Liver (tissue), 7 donors: ENCODE measurements at regions not wholly inside any gene's neighbourhood (a gene's known extent, or its start where the extent isn't known, plus 50 kb on each side); places are given as distances from the start of the nearest gene placed in this dataset.

Experiments
- DNase-seq: peaks from one replicate; pipeline ENCODE4 v3.0.0-alpha.2; 2017; ENCODE audit warnings: low spot score
- H3K27ac ChIP-seq, 2 donors: one replicate each; pipeline ENCODE4 v1.7.0; 2013; ENCODE audit warnings: inconsistent platforms in 2 of 2, low read length in 2 of 2, control low read depth in 1 of 2, low read depth in 1 of 2, mild to moderate bottlenecking in 1 of 2
- H3K27me3 ChIP-seq, 4 donors: one replicate each; pipeline versions ENCODE4 v1.6.1 to v1.7.0; 2013; ENCODE audit warnings: low read length in 3 of 4, inconsistent platforms in 1 of 4, mild to moderate bottlenecking in 1 of 4, moderate library complexity in 1 of 4; ENCODE audit not compliant: control insufficient read depth in 4 of 4, insufficient read depth in 4 of 4
- H3K36me3 ChIP-seq, 4 donors: one replicate each; pipeline versions ENCODE4 v1.6.1 to v1.7.0; 2013; ENCODE audit warnings: low read length in 3 of 4, mild to moderate bottlenecking in 3 of 4, low read depth in 1 of 4, moderate library complexity in 1 of 4; ENCODE audit not compliant: control insufficient read depth in 4 of 4, insufficient read depth in 3 of 4
- H3K4me1 ChIP-seq, 4 donors: one replicate each; pipeline versions ENCODE4 v1.6.1 to v1.7.0; 2013; ENCODE audit warnings: low read length in 3 of 4, mild to moderate bottlenecking in 3 of 4, moderate library complexity in 1 of 4; ENCODE audit not compliant: control insufficient read depth in 4 of 4, insufficient read depth in 4 of 4
- H3K4me3 ChIP-seq, 3 donors: one replicate each; pipeline versions ENCODE4 v1.6.1 to v1.7.0; 2013; ENCODE audit warnings: low read length in 3 of 3, control low read depth in 1 of 3, low read depth in 1 of 3, mild to moderate bottlenecking in 1 of 3
- H3K9ac ChIP-seq, 2 donors: one replicate each; pipeline ENCODE4 v1.7.0; 2013; ENCODE audit warnings: low read length in 2 of 2, mild to moderate bottlenecking in 2 of 2, moderate library complexity in 2 of 2, control low read depth in 1 of 2, low read depth in 1 of 2
- H3K9me3 ChIP-seq, 4 donors: one replicate each; pipeline versions ENCODE4 v1.6.1 to v1.7.0; 2013; ENCODE audit warnings: low read length in 3 of 4; ENCODE audit not compliant: control insufficient read depth in 4 of 4
- ATF3 ChIP-seq: IDR thresholded peaks from 2 replicates; pipeline ENCODE4 v1.6.1; 2016; ENCODE audit warnings: antibody characterized with exemption
- EGR1 ChIP-seq, 2 donors: IDR thresholded peaks; 2 replicates each; pipeline ENCODE4 v1.6.1; 2016 to 2018; ENCODE audit warnings: antibody characterized with exemption in 2 of 2, low read depth in 2 of 2
- FOXA1 ChIP-seq: IDR thresholded peaks from 2 replicates; pipeline ENCODE4 v1.6.1; 2016; ENCODE audit warnings: antibody characterized with exemption
- FOXA2 ChIP-seq: IDR thresholded peaks from 2 replicates; pipeline ENCODE4 v1.6.1; 2016; ENCODE audit warnings: antibody characterized with exemption
- GABPA ChIP-seq, 2 donors: IDR thresholded peaks in 1 of 2; conservative IDR thresholded peaks in 1 of 2; 2 replicates each; pipeline ENCODE4 v1.6.1; 2016; ENCODE audit warnings: antibody characterized with exemption in 2 of 2, mild to moderate bottlenecking in 1 of 2, moderate library complexity in 1 of 2
- HNF4G ChIP-seq: IDR thresholded peaks from 2 replicates; pipeline ENCODE4 v1.6.1; 2016; ENCODE audit warnings: antibody characterized with exemption
- MAX ChIP-seq: IDR thresholded peaks from 2 replicates; pipeline ENCODE4 v1.6.1; 2016; ENCODE audit warnings: antibody characterized with exemption
- NR2F2 ChIP-seq: IDR thresholded peaks from 2 replicates; pipeline ENCODE4 v1.6.1; 2016; ENCODE audit warnings: antibody characterized with exemption
- RAD21 ChIP-seq, 2 donors: IDR thresholded peaks; 2 replicates each; pipeline ENCODE4 v1.6.1; 2016; ENCODE audit warnings: antibody characterized with exemption in 2 of 2, mild to moderate bottlenecking in 2 of 2
- REST ChIP-seq: IDR thresholded peaks from 2 replicates; pipeline ENCODE4 v1.6.1; 2016; ENCODE audit warnings: antibody characterized with exemption, mild to moderate bottlenecking
- RXRA ChIP-seq, 2 donors: IDR thresholded peaks; 2 replicates each; pipeline ENCODE4 v1.6.1; 2017 to 2018; ENCODE audit warnings: antibody characterized with exemption in 2 of 2, mild to moderate bottlenecking in 1 of 2
- TAF1 ChIP-seq: conservative IDR thresholded peaks from 2 replicates; pipeline ENCODE4 v1.6.1; 2016; ENCODE audit warnings: antibody characterized with exemption, mild to moderate bottlenecking
- YY1 ChIP-seq: IDR thresholded peaks from 2 replicates; pipeline ENCODE4 v1.6.1; 2016; ENCODE audit warnings: antibody characterized with exemption, mild to moderate bottlenecking
- ZBTB33 ChIP-seq: IDR thresholded peaks from 2 replicates; pipeline ENCODE4 v1.6.1; 2016; ENCODE audit warnings: antibody characterized with exemption
- WGBS: extraction: QIAGEN DNeasy Blood & Tissue Kit; methylation state at CpG from one replicate; pipeline ENCODE4 v1.1.7; 2013; 5-methylcytosine and 5-hydroxymethylcytosine counted together
- donor health status: healthy.
- donor health status: healthy.
- donor health status: healthy.
- donor health status: healthy.

GRCh38 chr18:51762373-51762772 lies 564.9 kb upstream of the MEX3C start:
- H3K9me3 ChIP-seq = no peaks in the 10 kb centered on the region
- no peak for TF ChIP-seq GABPA (IDR thresholded peaks at IDR 0.05 in 1 of 2, conservative IDR thresholded peaks at IDR 0.05 in 1 of 2)
- TF ChIP-seq RAD21 (IDR thresholded peaks at IDR 0.05) = no peak
- no peak for TF ChIP-seq TAF1
- no peak for TF ChIP-seq FOXA2
- no peak for TF ChIP-seq NR2F2
- no peak for TF ChIP-seq HNF4G
- no peak for TF ChIP-seq FOXA1
- no peak for TF ChIP-seq ATF3
- no peak for TF ChIP-seq MAX
- TF ChIP-seq EGR1 (IDR thresholded peaks at IDR 0.05; ENCODE audit: low read depth in 2 of 2) = no peak
- no peaks in the 10 kb centered on the region for H3K36me3 ChIP-seq
- WGBS = 57% methylated on average over 1 of the region's 1 CpG
- H3K4me3 ChIP-seq = no peak overlapping the region
- H3K27me3 ChIP-seq = no peaks in the 10 kb centered on the region
- H3K27ac ChIP-seq = no peak overlapping the region
- H3K4me1 ChIP-seq = no peaks in the 10 kb centered on the region
- no peak for DNase-seq
- H3K9ac ChIP-seq = no peak overlapping the region

GRCh38 chr18:51765606-51766360 lies 568.3 kb upstream of the MEX3C start:
- H3K9me3 ChIP-seq = no peaks in the 10 kb centered on the region
- no peak overlapping the region for H3K27ac ChIP-seq
- no peak overlapping the region for H3K4me3 ChIP-seq
- H3K27me3 ChIP-seq = no peaks in the 10 kb centered on the region
- no peaks in the 10 kb centered on the region for H3K4me1 ChIP-seq
- H3K9ac ChIP-seq = no peak overlapping the region
- no peaks in the 10 kb centered on the region for H3K36me3 ChIP-seq
- 85% methylated on average over 3 of the region's 3 CpGs for WGBS
- no peak for DNase-seq
- TF ChIP-seq EGR1 (IDR thresholded peaks at IDR 0.05; ENCODE audit: low read depth in 2 of 2) (no peak), REST (no peak), HNF4G (no peak), ZBTB33 (no peak), NR2F2 (no peak), ATF3 (no peak), YY1 (no peak), FOXA1 (no peak), TAF1 (no peak), RXRA (IDR thresholded peaks at IDR 0.05) (no peak), GABPA (IDR thresholded peaks at IDR 0.05 in 1 of 2, conservative IDR thresholded peaks at IDR 0.05 in 1 of 2) (no peak)
